CD4-positive, alpha-beta memory T cell (primary cell): ENCODE measurements at regions not wholly inside any gene's neighbourhood (a gene's known extent, or its start where the extent isn't known, plus 50 kb on each side); places are given as distances from the start of the nearest gene placed in this dataset.

ENCODE experiments used
- CTCF ChIA-PET: fragments of 350-600 bp; sonication (Branson Sonifier 250); formaldehyde crosslinking; loops from one replicate; lab custom pipeline; 2021; ENCODE audit warnings: inconsistent platforms; ENCODE audit not compliant: partially characterized antibody; lab: Charles Lee
- POLR2A ChIA-PET: fragments of 350-600 bp; sonication (Branson Sonifier 250); formaldehyde crosslinking; loops from one replicate; lab custom pipeline; 2021; ENCODE audit not compliant: partially characterized antibody; lab: Charles Lee
- DNase-seq, 5 donors: peaks; one replicate each; pipeline versions ENCODE4 v3.0.0 to v3.0.0-alpha.2; 2020 to 2022; ENCODE audit warnings: mixed read lengths in 1 of 5
- H3K27ac ChIP-seq: one replicate; pipeline ENCODE4 v1.7.0; 2013; ENCODE audit warnings: low read depth, low read length
- H3K27me3 ChIP-seq: 2 replicates; pipeline ENCODE4 v1.7.0; 2013; ENCODE audit warnings: mild to moderate bottlenecking, low read length, moderate library complexity; ENCODE audit not compliant: insufficient read depth
- H3K36me3 ChIP-seq: 2 replicates; pipeline ENCODE4 v1.7.0; 2013; ENCODE audit warnings: mild to moderate bottlenecking, low read length, moderate library complexity; ENCODE audit not compliant: insufficient read depth
- H3K4me1 ChIP-seq: 2 replicates; pipeline ENCODE4 v1.7.0; 2013; ENCODE audit warnings: mild to moderate bottlenecking, low read length, moderate library complexity; ENCODE audit not compliant: insufficient read depth
- H3K4me3 ChIP-seq, 2 donors: one replicate each; pipeline ENCODE4 v1.7.0; 2013; ENCODE audit warnings: low read length in 2 of 2, mild to moderate bottlenecking in 1 of 2
- H3K9me3 ChIP-seq, 2 donors: one replicate each; pipeline ENCODE4 v1.7.0; 2013; ENCODE audit warnings: low read length in 2 of 2, control low read depth in 1 of 2; ENCODE audit not compliant: control insufficient read depth in 1 of 2
- H3K27ac Mint-ChIP-seq, 7 donors: one replicate each; pipeline ENCODE4 v1.8.0; 2020 to 2021; ENCODE audit warnings: mixed read lengths in 7 of 7, mild to moderate bottlenecking in 6 of 7, inconsistent platforms in 3 of 7, moderate library complexity in 3 of 7
- H3K27me3 Mint-ChIP-seq, 2 donors: one replicate each; pipeline ENCODE4 v1.8.0; 2020 to 2021; ENCODE audit warnings: mixed read lengths in 2 of 2
- H3K36me3 Mint-ChIP-seq, 2 donors: one replicate each; pipeline ENCODE4 v1.8.0; 2020 to 2021; ENCODE audit warnings: mixed read lengths in 2 of 2, inconsistent platforms in 1 of 2, mild to moderate bottlenecking in 1 of 2
- H3K4me1 Mint-ChIP-seq, 4 donors: one replicate each; pipeline ENCODE4 v1.8.0; 2020 to 2021; ENCODE audit warnings: mixed read lengths in 4 of 4, mild to moderate bottlenecking in 1 of 4
- H3K4me3 Mint-ChIP-seq, 8 donors: one replicate each; pipeline ENCODE4 v1.8.0; 2020 to 2021; ENCODE audit warnings: mixed read lengths in 8 of 8, mild to moderate bottlenecking in 7 of 8, moderate library complexity in 6 of 8, inconsistent platforms in 3 of 8
- H3K9me3 Mint-ChIP-seq, 8 donors: one replicate each; pipeline ENCODE4 v1.8.0; 2020 to 2021; ENCODE audit warnings: mixed read lengths in 8 of 8, mild to moderate bottlenecking in 5 of 8, inconsistent platforms in 3 of 8, moderate library complexity in 1 of 8
- intact Hi-C: fragments of 100-400 bp; cut with micrococcal nuclease; formaldehyde crosslinking; loops from one replicate; pipeline ENCODE4 v1.15.1; 2023

DNA sequence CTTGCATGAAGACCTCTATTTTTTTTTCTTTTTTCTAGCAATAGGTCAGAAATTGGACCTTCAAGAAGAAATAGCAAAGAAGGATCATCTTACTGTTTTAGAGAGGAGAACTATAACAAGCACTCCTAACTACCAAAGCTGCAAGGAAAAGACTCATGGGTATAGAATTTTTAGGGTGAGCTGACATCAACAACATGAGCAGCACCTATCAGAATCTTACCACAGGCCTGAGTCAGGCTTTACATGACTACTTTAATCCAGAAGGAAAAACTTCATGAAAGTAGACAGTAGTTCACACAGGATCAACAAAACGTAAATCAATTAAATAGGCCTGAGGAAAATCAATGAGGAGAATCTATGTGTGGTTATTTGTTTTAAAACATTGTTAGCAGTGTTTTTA, 130.5 kb downstream of the FAM76B start:
- Histone ChIP-seq H3K4me1 (peaks cover 15% of the 10 kb centered on the region), H3K4me3 (no peak overlapping the region), H3K27me3 (no peaks in the 10 kb centered on the region), H3K27ac (no peak overlapping the region), H3K9me3 (no peaks in the 10 kb centered on the region), H3K36me3 (no peaks in the 10 kb centered on the region)
- POLR2A ChIA-PET, result no interaction called here
- intact Hi-C loops, result no loop called here
- Mint-ChIP-seq H3K4me3 (no peak overlapping the region), H3K27me3 (no peaks in the 10 kb centered on the region), H3K36me3 (no peaks in the 10 kb centered on the region), H3K4me1 (peaks cover 7 to 30% (median 12%) of the 10 kb centered on the region in 4 donors), H3K27ac (no peak overlapping the region), H3K9me3 (no peaks in the 10 kb centered on the region)
- CTCF ChIA-PET, result interaction anchor here (0.6 kb wide), 1 partner anchor 642 kb away, joined by 4 read pairs; no protein-coding TSS in a partner anchor
- no peak for DNase-seq

- no peak overlapping the region for H3K4me3 Mint-ChIP-seq
- H3K4me1 Mint-ChIP-seq, result peaks cover 7 to 21% (median 12%) of the 10 kb centered on the region in 4 donors
- intact Hi-C loops, result no loop called here
These were observed 134.0 kb downstream of the FAM76B start for GRCh38 chr11:95655536-95655935.

GRCh38 chr11:95653680-95654079, 135.9 kb downstream of the FAM76B start:
- POLR2A ChIA-PET, result no interaction called here
- Mint-ChIP-seq H3K4me1 (peaks cover 0 to 5% (median 0%) of the 10 kb centered on the region in 4 donors), H3K4me3 (no peak overlapping the region), H3K27ac (no peak overlapping the region), H3K27me3 (no peaks in the 10 kb centered on the region), H3K36me3 (no peaks in the 10 kb centered on the region), H3K9me3 (no peaks in the 10 kb centered on the region)
- Histone ChIP-seq H3K4me1 (no peaks in the 10 kb centered on the region), H3K9me3 (no peaks in the 10 kb centered on the region), H3K36me3 (no peaks in the 10 kb centered on the region), H3K27ac (no peak overlapping the region), H3K27me3 (no peaks in the 10 kb centered on the region), H3K4me3 (no peak overlapping the region)
- CTCF ChIA-PET, result no interaction called here
- intact Hi-C loops, result no loop called here
- DNase-seq, result no peak

More at GRCh38 chr11:95655536-95655935, 134.0 kb downstream of the FAM76B start:
- H3K4me1 ChIP-seq, result peaks cover 11% of the 10 kb centered on the region
- CTCF ChIA-PET, result interaction anchor here (1.3 kb wide), 1 partner anchor 50 kb away, joined by 3 read pairs; no protein-coding TSS in a partner anchor
- POLR2A ChIA-PET, result no interaction called here
- Mint-ChIP-seq H3K36me3 (no peaks in the 10 kb centered on the region), H3K27me3 (no peaks in the 10 kb centered on the region), H3K27ac (peak overlapping the region in 1 of 7 donors; percentile 73), H3K9me3 (no peaks in the 10 kb centered on the region)
- no peaks in the 10 kb centered on the region for H3K36me3 ChIP-seq
- no peak for DNase-seq
- H3K27me3 ChIP-seq, result no peaks in the 10 kb centered on the region
- no peaks in the 10 kb centered on the region for H3K9me3 ChIP-seq
- H3K27ac ChIP-seq, result no peak overlapping the region
- no peak overlapping the region for H3K4me3 ChIP-seq

DNA sequence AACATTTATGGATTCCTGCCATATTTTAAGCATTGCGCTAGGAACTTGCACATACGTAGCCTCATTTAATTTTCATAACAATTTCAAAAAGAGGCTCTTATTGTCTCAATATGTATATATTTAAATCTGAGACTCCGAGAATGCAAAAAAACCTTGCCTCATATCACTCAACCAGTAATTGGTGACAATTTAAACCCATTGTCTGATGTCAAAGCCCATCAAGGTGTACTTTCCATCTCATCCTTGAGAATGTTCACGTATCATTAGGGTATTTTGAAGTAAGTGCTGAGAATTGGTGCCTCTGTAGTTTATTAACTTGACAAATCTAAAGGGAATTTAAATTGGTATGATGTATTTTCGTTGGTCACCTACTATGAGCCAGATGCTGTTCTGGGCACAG, 136.5 kb downstream of the FAM76B start:
- H3K27me3 Mint-ChIP-seq, result no peaks in the 10 kb centered on the region
- no peak overlapping the region for H3K4me3 ChIP-seq

GRCh38 chr11:95652002-95652472, 137.5 kb downstream of the FAM76B start:
- Histone ChIP-seq H3K36me3 (no peaks in the 10 kb centered on the region), H3K27ac (no peak overlapping the region), H3K27me3 (no peaks in the 10 kb centered on the region), H3K9me3 (no peaks in the 10 kb centered on the region), H3K4me3 (no peak overlapping the region), H3K4me1 (no peaks in the 10 kb centered on the region)
- ChIA-PET CTCF (no interaction called here), POLR2A (no interaction called here)
- Mint-ChIP-seq H3K36me3 (no peaks in the 10 kb centered on the region), H3K4me1 (no peaks in the 10 kb centered on the region), H3K27me3 (no peaks in the 10 kb centered on the region), H3K27ac (no peak overlapping the region), H3K9me3 (peaks cover 0 to under 1% (median 0%) of the 10 kb centered on the region in 8 donors), H3K4me3 (no peak overlapping the region)
- DNase-seq, result no peak
- intact Hi-C loops, result no loop called here

More for the DNA sequence above, 136.5 kb downstream of the FAM76B start:
- Mint-ChIP-seq H3K27ac (no peak overlapping the region), H3K4me1 (peaks cover 0 to 5% (median 0%) of the 10 kb centered on the region in 4 donors), H3K36me3 (no peaks in the 10 kb centered on the region), H3K4me3 (no peak overlapping the region), H3K9me3 (no peaks in the 10 kb centered on the region)
- DNase-seq, result no peak
- Histone ChIP-seq H3K4me1 (no peaks in the 10 kb centered on the region), H3K27me3 (no peaks in the 10 kb centered on the region), H3K27ac (no peak overlapping the region), H3K36me3 (no peaks in the 10 kb centered on the region), H3K9me3 (no peaks in the 10 kb centered on the region)
- ChIA-PET POLR2A (no interaction called here), CTCF (no interaction called here)
- intact Hi-C loops, result no loop called here

DNA sequence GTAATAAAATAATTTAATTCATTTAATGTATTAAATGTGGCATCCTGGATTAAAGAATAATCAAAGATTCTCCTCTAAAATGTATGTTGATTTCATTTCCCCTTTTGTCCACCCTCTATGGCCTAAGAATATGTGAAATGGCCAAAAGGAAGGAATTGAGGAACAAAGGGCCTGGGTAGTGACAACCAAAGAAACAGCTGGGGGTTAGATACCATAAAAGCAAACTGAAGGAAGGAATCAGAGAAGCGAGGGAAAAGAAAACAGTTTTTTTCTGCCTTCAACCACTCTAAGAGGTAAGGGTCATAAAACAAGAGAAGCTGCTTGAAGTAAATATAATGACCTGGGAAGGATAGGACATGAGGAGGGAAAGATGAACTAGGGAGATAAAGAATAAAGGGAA, 139.3 kb downstream of the FAM76B start:
- H3K4me1 ChIP-seq, result no peaks in the 10 kb centered on the region
- H3K9me3 ChIP-seq, result no peaks in the 10 kb centered on the region
- no peak overlapping the region for H3K4me3 ChIP-seq
- POLR2A ChIA-PET, result no interaction called here
- intact Hi-C loops, result no loop called here
- CTCF ChIA-PET, result no interaction called here
- Mint-ChIP-seq H3K36me3 (peaks cover 0 to 6% of the 10 kb centered on the region in 2 donors), H3K4me3 (no peak overlapping the region), H3K4me1 (no peaks in the 10 kb centered on the region), H3K27me3 (no peaks in the 10 kb centered on the region), H3K9me3 (peaks cover 0 to 9% (median 0%) of the 10 kb centered on the region in 8 donors), H3K27ac (peak overlapping the region in 1 of 7 donors; percentile 5)
- H3K36me3 ChIP-seq, result no peaks in the 10 kb centered on the region
- no peak overlapping the region for H3K27ac ChIP-seq
- no peak for DNase-seq
- no peaks in the 10 kb centered on the region for H3K27me3 ChIP-seq

GRCh38 chr11:95647871-95648270, 141.7 kb downstream of the FAM76B start:
- Mint-ChIP-seq H3K4me3 (no peak overlapping the region), H3K4me1 (peaks cover 0 to under 1% (median 0%) of the 10 kb centered on the region in 4 donors), H3K27me3 (no peaks in the 10 kb centered on the region), H3K27ac (peak overlapping the region in 1 of 7 donors; percentile 25), H3K36me3 (peaks cover 0 to 6% of the 10 kb centered on the region in 2 donors), H3K9me3 (peaks cover 0 to 9% (median 0%) of the 10 kb centered on the region in 8 donors)
- DNase-seq, result no peak
- no peaks in the 10 kb centered on the region for H3K36me3 ChIP-seq
- H3K4me1 ChIP-seq, result no peaks in the 10 kb centered on the region
- H3K9me3 ChIP-seq, result no peaks in the 10 kb centered on the region
- CTCF ChIA-PET, result no interaction called here
- H3K27ac ChIP-seq, result no peak overlapping the region
- H3K27me3 ChIP-seq, result no peaks in the 10 kb centered on the region
- no peak overlapping the region for H3K4me3 ChIP-seq
- intact Hi-C loops, result no loop called here
- POLR2A ChIA-PET, result no interaction called here
